DMS 273 treated with DMSO at 0.1 percent for 48 hours (cell line): ENCODE measurements at regions not wholly inside any gene's neighbourhood (a gene's known extent, or its start where the extent isn't known, plus 50 kb on each side); places are given as distances from the start of the nearest gene placed in this dataset.
A peak's percentile ranks its signal among the peaks of the same experiment; 100 is the strongest.
"Not testable (repeated sequence)": the region's sequence is repeated elsewhere in the genome, so short reads cannot be mapped to it uniquely, and the experiment has no call there.

Experiments
- DNase-seq: peaks from one replicate; lab custom pipeline; 2025; lab: John Stamatoyannopoulos, UW

DNA sequence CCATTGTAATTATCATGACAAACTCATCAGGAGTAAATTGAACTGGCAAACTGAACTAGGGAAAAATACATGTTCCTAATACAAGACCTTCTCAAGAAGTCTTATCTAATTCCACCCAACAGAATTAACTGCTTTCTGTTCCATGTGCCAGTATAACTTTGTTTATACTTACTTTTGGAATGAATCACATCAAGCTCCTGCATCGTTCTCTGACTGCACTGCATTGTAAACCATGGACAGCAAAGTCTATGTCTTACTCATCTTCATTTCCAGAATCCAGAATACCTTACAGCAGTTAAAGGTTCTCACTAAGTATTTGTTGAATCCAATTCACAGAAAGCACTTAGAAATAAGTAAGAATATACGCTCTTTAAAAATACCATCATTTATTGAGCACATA is 102.8 kb downstream of the PLK2 start:
- DNase-seq = no peak

DNA sequence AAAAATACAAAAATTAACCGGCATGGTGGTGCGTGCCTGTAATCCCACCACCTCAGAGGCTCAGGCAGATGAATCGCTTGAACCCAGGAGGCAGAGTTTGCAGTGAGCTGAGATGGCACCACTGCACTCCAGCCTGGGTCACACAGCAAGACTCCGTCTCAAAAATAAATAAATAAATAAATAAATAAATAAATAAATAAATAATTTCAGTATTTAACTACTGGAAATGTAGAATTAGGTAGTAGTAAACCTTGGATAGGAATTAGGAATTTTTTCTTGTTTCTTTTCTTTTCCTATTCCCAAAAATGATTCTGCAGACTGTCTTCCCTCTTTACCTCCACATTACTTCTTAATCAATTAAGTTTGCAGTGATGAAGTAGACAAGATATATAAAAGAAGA is 103.2 kb downstream of the PLK2 start:
- DNase-seq = no peak

DNA sequence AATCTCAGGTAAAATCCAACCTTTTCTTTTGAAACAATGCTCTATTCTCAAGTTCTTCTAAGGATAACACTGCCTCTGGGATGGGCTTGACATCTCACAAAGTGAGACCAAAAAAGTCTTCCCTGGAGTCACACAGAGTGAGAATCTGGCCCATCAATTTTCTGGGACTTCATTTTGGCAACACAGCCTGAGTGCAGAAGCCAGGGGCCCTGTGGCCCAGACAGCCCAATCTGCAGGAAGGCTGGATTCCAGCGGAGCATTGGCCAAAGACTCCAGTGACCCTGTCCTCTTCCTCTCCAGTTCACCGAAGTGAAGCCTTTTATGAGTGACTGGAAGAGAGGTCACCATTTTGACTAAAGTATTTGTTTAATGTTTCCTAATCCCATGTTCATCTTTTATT is 105.1 kb downstream of the PLK2 start:
- no peak for DNase-seq

DNA sequence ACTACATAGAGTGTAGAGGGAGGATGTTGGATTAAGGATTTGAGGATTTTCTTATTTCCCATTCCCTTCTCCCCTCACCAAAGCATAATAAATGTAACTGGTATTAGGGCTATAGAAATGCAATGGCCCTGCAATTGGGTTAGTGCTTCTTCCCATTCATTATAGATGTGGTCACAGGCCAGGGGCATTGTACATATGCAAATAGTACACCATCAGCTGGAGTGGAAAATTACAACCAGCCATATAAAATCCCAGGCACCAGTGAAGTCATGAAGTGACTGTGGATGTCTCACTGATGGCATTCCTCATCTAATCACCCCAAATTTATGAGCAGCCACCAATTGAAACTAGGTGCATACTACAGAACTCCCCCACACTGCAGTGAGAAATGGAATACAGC is 105.9 kb downstream of the PLK2 start:
- DNase-seq = no peak

DNA sequence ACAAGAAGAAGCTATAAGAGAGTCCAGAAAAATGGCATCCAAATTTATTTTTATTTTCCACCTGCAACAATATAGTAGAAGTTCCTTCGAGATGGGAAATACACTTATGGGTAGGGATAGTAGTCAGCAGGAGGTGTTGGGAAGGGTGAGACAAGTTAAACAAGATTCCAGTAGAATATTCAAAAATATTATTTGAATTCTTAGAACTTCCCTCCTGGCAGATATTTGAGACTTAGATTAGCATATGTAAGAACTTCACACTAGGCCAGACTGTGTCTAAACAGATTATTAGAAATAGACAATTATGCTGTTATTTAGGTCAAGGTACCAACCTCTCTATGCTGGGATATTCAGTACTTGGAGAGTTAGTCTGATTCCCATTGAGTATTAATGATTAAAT is 108.7 kb downstream of the PLK2 start:
- DNase-seq = no peak

DNA sequence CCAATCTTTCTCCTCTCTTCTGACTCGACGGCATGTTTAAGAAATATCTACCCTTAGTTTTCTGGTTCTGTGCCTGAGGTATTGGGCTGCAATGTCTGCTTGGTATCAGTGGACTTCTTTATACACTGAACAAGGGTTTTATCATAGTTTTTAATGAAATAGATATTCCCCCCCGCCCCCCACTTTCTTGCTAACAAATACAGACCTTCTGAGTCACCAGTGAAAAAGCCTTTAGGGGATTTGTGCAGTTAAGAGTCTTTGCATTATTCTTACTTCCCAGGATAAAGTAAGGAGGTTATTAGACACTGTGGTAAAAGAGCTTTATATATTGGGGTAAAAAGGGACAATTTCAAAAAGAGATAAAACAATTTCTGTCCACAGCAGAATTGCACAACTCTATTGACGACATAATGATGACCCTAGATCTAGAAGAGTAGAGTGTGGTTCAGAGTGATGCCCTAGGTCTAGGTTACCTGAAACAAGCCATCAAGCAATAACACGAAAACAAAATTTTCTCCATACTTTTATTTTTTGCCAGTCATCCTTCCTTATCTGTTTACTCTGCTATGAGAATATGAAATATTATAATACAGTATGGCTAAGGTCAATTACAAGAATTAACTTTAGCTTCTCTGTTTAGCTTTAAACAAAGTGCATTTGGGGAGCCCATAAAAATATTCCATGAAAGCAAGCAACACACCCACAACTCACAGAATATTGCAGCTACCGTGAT is 110.7 kb downstream of the PLK2 start:
- no peak for DNase-seq

DNA sequence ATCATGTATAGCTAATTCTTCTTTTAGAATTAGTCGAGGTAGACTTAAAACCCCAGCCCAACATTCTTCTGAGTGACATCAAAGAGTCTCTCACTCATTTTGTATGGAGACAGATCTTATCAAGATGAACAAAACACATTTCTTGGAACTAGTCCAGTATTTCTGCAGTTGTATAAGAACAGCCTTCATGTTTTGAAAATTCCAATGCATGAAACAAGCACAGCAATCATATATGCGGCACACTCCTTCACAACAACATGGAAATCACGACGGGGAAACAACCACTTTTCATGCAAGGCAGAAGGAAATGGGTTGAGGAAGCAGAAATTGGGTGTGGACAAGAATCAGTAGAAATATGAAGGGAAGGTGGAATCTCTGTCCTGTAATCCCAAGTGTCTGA is 113.8 kb downstream of the PLK2 start:
- no peak for DNase-seq

DNA sequence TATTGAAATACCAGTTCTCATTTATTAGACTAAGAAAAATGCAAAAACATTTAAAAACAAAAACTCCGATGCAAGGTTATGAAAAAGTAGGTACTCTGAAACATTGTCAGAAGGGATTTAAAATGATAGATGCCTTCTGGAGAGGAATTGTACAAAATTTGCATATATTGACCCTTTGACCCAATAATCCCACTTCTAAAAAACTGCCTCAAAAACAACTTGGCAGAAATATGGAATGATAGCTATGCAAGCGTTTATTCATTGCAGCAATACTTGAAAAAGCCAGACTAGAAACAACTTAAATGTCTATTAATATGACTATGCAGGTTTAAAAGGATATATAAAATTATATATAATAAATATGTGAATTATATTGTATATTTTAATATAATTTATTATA is 118.4 kb downstream of the PLK2 start:
- no peak for DNase-seq

DNA sequence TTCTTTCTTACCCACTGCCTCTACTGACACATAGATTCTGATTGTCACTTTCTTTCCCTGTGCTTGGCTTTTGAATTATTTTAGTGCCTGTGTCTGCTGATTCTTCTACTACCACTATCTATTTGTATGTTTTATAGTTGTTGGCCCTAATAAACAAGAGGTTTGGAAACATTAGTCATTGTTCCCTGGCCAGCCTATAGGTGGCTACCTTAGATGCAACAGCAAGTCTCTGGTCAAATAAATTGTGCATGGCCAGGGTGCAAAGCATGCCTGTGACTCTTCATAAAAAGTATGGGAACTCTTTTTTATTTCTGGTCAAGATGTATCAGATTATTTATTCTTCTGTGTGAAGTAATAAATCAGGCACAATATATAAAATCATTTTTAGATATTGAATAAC is 124.4 kb downstream of the PLK2 start:
- no peak for DNase-seq

DNA sequence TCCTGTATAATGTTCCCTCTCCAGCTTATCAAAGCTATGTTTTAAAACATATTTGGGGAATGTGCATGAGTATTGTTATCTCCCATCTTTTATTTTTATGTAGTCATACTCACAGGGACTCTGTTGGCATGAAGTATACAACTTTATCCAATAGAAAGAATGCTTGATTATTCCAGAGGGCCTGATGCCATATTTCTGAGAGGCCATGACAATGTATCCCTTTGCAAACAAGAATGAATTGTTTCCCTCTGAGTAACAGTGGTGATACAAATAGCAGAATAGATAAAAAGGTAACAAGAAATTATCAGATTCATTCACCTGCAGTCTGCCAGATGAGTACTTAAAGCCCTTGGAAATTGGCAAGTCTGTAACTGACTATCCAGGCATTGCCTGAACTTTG is 125.9 kb downstream of the PLK2 start:
- no peak for DNase-seq

DNA sequence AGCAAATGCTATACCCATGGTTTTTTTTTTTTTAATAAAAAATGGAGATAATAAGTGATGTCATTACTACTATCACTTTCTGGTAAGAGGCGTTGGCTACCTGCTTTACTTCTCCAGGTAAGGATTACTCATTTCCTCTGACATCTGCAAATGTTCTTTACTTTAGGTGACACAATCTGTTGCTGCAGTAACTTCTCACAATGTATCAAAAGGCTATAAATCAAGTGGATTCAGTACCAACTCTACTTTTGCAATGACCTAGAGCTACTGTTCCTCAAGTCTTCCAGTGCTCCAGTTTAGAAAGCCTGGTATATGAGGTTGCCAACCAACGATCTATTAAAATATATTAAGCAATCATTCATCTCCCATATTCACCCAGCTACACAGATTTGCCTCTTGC is 129.1 kb downstream of the PLK2 start:
- no peak for DNase-seq

DNA sequence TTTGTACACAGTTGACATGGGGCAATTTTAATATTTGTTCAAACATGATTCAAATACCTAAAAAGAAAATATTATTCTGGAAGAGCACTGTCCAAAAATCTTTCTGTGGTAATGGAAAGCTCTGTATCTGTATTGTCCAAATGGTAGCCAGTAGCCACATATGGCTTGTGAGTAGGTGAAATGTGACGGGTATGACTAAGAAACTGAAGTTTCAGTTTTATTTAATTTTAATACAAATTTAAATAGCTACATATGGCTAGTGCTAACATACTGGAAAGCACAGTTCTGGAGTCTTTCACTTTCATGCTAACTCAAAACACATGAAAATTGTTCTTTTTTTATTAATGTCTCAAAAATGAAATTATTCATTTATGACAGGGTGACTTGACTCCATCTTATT is 132.6 kb downstream of the PLK2 start:
- DNase-seq = no peak

DNA sequence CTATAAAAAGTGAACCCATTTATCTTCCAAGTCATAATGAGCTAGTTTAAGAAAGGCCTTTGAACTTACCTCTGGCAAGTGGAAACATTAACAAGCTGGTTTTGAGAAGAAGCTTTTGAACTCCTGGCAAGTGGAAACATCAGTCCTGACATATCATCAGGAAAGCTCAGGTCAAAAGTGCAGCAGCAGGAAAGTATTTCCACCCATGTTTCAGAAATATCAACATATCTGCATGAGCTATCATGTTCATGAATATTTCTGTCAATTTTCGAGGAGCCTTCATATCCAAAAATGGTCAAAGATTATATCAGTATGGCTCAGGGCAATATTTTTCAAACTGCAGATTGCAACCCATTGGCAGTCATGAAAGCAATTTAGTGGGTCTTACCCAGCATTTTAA is 133.9 kb downstream of the PLK2 start:
- no peak for DNase-seq

DNA sequence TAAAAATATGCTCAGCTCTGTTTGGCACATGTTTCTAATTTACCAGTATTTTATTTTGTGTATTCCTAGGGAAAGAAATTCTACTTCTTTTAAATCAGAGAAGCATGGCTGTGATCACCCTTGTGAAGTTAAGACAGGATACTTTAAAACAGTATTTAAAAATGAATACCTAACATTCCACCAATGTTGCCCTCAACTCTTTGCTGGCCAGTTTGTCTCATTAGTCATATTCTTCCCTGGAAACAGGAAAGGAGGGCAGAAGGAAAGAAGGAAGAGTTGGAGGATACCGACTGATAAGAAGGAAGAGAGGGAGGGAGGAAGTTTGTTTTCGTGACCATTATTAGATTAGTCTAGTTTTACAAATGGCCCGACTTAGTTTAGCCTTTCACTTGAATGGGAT is 137.4 kb downstream of the PLK2 start:
- no peak for DNase-seq

DNA sequence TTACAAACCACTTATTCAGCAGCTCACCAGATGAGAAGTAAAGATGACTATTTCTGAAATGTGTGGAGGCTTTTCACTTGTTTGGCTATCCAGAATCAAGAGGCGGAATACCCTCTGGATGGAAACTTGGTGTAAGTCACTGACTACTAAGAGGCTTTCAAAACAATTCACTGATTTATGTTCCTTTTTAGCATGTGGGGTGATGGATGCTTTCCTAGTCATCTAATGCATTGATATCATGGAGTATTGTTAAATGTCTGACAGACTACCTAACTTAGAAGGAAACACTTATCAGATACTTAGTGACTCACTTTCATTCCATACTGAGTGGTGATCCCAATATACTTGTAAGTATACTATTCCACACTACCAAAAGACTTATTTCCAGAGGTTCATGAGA is 141.4 kb downstream of the PLK2 start:
- DNase-seq = no peak

DNA sequence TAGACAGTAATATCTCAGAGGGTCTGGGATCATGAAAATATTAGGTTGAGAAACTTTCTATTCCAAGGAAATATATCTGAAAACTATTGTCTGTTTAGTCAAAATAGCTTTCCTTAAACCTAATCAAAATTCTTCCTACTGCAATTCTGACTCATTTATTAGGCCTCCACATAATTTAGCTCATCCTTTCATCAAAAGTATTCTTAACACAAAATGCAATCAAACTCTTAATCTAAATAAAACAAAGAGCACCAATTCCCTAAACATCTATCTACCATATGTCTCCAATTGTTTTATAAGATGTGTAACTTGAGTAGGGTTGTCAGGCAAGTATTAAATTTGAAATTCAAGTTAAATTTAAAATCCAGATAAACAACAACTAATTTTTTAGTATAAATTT is 142.1 kb downstream of the PLK2 start:
- no peak for DNase-seq

DNA sequence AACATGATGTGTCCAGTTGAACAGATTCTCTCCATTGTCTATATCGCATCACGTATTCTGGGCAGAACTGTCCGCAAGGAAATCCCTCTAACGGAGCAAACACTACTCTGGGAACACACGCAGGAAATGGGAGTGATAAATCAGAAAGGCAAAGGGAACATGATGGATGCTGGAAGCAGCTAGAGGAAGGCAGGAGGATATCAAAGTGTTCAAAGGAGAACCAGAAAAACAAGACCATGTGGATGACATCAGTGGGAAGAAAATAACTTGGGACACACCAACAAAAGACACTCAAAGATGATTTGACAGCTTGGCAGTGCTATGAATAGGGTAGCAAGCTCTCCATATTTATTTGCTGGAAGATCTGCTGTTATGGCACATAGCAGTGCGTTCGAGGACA is 142.9 kb downstream of the PLK2 start:
- no peak for DNase-seq

DNA sequence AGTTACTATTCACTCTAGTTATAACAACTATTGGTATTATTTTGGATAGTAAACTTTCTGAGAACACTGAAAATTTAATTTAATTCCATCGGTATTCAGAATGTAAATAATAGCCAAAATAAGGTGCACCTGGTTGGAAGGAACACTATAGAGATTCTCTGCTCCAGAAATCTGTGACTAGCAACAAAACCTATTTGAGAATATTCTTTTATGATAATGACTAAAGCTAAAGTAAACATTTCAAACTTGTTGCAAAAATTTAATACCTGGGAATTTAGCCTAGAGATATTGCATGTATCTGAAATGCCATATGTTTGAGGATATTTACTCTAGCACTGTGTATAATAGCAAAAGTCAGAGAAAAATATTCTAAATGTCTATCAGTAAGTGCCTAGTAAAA is 144.1 kb downstream of the PLK2 start:
- no peak for DNase-seq

DNA sequence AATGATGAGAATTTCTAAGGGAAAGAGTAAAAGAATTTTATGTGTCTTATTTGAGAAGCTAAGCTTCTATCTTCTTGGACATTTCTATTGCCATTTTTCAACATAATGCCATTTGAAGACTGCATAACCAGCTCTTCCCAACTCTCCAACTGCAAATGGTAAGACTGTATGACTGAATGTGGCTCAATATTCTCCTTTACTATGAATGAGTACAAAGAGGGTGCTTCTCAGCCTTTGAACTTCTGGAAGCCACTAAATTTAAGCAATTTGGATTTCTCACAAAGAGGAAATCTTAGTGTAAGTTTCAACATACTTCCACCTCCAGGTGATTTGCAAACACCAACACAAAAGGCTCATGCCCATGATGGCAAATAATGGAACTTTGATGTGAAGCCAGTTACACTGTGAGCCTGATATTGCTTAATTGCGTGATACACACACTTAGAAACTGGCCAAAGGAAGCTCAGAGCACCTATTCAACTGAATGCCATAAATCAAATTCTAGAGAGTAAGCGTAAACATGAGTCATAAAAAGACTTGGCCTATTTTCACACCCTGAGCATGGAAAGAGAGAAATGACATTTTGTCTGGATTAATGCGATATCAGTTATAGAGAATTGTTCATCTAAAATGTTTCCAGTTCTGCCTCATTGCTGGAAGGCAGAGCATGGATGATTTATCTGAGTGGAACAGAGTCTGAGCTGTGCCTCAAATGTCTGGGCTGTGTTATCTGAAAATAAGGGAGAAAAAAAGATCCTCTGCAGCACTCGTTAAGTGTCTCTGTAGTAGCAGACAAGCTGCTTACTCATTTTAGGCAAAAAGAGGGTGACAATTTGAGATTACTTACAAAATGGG is 145.3 kb downstream of the PLK2 start:
- no peak for DNase-seq

DNA sequence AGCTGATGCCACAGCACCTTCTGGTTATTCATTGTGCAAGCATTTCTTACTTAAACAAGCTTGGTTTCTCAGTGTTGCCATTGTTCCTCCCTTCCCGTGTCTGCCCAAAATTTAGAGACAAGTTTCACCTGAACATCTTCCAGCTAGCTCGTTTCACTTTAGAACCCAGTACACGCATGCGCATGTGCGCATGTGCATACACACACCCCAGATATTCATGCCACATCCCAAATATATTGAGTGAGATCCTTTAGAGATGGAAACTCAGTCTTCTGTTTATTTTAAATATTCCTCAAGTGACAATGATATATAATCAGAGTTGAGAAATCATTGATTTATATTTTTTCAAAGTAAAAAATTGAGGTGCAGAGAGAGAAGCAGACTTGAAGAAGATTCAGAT is 147.6 kb downstream of the PLK2 start:
- no peak for DNase-seq

DNA sequence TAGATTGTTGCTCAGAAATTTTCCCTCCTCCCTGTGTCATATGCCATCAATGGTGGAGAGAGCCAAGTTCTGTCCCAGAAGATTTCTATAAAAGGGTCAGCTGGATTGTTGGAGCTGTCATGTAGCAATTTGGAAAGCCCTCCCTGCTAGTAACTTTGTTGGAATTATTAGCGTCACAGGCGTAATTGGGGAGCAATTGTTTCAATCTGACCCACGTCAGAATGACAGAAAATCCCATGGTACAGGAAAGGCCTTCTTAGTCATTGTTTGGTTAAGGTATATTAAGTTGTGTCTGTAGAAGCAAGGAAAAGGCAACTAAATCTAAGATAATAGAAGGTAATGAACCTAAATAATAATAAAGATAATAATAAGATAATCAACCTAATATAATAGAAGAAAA is 148.4 kb downstream of the PLK2 start:
- no peak for DNase-seq

DNA sequence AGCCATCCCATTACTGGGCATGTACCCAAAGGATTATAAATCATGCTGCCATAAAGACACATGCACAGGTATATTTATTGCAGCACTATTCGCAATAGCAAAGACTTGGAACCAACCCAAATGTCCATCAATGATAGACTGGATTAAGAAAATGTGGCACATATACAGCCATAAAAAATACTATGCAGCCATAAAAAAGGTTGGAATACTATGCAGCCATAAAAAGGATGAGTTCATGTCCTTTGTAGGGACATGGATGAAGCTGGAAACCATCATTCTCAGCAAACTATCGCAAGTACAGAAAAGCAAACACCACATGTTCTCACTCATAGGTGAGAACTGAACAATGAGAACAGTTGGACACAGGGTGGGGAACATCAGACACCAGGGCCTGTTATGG is 151.5 kb downstream of the PLK2 start:
- not testable (repeated sequence) for DNase-seq

DNA sequence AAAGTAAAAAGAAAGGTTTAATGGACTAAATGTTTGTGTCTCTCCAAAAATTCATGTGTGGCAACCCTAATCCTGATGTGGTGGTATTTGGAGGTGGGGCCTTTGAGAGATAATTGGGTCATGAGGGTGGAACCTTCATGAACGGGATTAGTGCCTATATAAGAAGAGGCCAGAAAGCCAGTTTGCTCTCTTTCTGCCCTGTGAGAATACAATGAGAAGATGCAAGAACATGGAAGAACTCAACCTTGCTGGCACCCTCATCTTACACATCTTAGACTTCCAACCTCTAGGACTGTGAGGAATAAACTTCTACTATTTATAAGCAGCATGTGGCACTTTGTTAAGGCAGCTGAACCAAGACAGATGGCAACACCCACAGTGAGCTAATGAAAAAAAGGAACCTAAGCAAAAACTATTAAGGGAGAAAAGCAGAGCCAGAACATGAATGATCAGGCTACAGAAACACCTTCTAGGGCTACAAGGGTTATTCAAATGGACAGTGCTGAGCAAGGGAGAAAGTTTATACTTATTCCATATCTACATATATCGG is 159.5 kb downstream of the PLK2 start:
- DNase-seq = peak; percentile 2
